ENCODE measurements at regions not wholly inside any gene's neighbourhood (a gene's known extent, or its start where the extent isn't known, plus 50 kb on each side); places are given as distances from the start of the nearest gene placed in this dataset.
A peak's percentile ranks its signal among the peaks of the same experiment; 100 is the strongest.

DNA sequence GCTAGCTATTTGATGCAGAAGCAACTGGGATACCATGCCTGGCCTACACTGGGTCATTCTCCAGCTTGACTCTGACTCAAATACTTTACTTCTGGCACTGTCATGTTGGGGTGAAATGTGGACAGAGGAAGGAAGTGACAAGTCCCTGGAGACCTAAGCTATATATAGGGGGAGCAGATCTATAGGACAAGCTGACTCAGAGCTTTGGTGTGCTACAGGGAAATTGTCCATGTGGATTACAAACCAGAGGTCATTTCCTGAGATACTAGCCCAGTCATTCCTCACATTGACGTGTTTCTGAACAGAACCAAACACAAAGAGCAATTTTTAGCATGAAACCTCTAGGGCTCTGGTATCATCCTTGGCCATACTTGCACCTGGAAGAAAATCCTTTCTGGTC, 531.6 kb upstream of the CLINT1 start:
- DNase-seq, result no peak

DNA sequence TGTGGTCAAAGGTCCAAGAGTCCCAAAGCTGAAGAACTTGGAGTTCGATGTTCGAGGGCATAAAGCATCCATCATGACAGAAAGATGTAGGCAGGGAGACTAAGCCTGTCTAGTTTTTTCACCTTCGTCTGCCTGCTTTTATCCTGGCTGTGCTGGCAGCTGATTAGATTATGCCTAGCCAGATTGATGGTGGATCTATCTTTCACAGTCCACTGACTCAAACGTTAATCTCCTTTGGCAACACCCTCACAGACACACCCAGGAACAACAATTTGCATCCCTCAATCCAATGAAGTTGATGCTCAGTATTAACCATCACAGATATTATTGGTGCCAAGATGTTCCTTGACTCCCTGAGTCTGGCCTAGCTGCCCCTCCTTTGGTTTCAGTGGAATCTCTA, 530.8 kb upstream of the CLINT1 start:
- no peak for DNase-seq

DNA sequence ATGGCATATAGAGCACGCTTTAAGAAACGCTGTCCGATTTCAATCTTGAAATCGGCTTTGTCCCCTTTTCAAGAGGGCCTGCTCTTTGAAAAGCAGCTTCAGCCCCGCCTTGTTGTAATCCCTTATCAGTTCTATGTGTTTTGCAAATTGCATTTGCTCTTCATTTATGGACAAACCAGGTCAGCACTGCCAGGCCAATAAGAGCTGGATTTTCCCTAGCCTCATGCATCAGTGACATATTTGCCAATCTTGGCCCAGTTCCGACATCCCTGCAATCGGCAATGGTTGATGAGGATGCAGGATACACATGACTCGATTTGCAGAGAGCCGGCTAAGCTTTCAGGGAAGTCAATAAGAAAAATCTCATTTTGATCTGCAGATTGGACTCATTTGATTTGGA, 529.1 kb upstream of the CLINT1 start:
- no peak for DNase-seq

DNA sequence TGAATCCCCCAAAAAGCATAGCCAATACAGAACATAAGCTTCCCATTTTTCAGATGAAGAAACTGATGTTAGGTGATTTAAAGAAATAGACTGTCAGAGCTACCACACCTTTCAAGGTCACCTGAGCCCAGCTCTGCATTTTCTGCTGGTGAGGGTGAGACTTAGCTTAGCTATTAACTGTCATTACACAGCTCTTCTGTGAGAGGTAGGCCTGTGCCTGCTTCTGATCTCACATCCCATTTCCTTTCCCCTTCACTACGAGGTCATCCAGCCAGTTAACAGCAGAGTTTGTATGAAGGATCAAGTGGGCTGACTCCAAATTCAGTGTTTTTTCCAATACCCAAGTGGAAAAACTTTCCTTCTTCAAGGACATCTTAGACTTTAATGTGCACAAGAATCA, 528.6 kb upstream of the CLINT1 start:
- no peak for DNase-seq

DNA sequence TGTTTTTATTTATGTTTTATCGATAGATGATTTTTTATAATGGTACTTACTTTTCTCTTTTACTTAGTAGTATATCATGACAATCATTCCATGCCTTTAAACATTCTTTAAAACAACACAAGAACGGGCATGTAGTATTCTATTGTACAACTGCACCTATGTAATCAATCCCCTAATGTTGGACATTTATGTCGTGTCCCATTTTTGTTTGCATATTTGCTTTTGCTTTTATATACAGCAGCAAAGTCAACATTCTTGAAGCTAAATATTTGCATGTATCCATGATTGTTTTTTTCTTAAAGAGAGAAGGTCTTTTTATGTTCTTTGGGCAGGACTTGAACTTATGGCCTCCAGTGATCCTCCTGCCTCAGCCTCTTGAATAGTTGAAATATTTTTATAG, 527.0 kb upstream of the CLINT1 start:
- no peak for DNase-seq

DNA sequence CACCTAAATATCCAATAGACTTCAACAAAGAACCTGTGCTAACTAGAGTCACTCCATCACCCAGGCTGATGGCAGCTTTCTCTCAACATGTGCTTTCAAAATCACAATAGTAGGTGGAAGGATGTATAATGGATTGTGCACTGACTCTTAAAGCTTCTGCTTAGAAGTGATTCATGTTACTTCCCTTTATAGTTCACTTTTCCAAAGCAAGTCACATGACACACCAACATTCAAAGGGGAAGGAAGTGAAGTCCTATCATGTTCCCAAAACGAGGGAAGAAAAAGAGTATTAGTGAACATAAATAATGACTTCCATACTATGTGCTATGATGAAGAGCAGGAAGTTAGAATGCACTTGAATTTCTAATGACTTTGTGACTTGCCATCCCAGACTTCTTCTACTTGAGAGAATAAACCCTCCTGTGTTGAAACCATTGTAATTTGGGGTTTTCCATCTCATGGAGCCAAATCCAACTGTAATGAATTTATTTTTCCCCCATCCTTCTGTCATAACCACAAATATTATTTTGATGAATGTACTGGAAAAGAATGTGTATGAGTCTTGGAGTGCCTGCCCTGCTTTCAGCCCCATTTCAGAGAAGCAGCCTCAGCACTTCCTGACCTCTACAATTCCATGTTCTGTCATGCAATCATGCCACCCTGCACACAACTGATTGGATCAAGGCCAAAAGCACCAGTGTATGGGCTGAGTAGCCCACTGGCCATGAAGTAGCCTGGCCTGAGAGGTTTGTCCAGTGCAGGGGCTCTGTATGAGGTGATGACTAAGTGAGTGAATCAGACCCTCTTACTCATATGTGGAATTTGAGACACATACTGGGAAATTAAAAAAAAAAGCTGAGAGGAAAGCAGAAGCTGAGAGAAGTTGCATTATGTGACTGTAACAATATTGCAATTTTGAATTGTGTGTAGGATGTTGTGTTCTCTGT, 525.9 kb upstream of the CLINT1 start:
- no peak for DNase-seq

DNA sequence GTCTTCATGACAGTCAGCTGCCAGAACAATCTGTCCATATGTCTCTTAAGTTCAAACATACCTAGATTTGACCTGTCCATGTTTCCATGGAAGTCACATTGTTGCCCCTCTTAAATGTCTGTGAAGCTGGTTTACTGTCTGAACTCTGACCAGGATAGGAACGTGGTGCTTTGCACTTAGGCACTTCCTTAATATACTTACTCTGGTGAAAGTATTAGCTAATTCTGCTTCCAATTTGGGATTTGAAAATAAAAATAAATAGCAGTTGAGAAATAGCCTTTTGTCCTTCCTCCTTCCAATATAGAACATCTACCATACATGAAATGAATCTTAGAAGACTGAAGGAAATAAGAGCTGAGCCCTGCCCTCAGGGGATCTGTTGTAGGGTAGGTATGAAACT, 524.5 kb upstream of the CLINT1 start:
- no peak for DNase-seq

DNA sequence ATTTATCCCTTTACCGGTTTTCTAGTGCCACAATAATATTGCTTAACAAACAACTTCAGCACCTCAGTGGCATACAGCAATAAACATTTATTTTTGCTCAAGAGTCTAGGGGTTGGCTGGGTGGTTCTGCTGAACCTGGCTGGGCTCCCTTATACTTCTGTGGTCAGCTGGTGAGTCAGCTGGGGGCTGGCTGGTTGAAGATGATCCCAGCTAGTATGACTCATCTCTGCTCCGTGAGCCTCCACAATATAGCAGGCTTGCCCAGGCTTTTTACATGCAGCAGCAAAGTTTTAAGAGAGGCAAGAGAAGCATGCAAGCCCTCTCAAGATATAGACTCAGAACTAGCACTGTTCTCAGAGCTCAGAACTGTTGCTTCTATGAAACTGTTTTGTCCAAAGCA, 523.5 kb upstream of the CLINT1 start:
- DNase-seq, result no peak

DNA sequence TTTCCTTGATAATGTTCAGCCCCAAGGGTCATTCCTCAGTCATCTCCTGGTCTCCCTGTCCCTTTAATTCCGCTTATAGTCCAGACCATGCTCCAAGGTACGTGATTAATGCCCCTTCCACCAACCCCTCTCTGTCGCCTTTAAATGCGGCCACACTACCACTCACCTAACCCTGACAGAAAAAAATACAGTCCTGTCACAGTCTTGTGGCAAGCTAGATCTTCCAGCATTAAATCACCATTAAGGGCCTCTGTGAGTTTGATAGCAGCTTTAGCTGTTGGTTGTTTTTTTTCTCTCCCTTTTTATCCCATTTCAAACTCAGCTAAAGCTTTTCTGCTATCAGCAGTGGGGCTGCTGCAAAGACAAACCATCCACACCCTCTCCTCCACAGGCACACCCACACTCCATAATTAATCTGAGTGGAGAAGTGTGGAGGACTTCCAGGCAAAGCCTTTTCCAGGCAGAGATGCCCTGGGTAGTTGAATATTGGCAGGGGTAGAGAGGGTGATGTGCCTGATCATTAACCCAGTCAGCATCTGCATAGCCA, 522.7 kb upstream of the CLINT1 start:
- DNase-seq, result no peak

DNA sequence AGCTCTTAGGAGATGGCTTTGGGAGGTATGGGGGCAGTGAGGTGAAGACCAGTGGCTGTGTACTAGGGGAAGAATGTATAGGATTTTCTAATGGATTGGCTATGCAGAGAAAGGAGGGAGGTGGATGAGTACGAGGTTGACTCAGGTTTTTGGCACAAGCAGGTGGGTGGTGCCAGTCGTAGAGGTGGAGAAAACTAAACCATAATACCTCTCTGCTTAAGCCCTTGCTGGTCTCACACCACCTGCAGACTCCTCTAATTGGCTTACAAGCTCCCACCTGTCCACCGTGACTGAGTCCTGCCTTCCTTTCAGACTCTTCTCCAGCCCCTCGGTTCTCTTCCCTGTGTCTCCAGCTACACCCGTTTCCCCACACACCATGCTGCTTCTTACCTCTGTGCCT, 521.7 kb upstream of the CLINT1 start:
- no peak for DNase-seq

DNA sequence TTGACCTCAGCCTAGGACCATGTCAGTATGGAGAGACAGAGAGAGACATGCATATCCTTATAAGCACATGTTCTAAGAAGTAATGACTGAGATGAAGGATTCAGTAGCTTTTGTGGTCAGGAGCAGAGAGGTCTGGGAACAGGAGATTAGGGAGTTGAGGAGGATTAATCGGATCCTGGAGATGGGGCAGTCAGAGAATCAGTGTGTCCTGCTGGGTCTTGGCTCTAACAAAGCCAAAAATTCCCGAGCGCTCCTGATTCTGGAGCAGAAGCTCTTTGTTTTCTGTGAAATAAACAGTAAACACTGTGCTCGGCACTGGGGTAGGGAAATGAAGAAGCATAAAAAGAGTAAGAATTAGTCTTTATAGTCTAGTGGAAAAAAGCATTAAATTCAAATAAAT, 520.0 kb upstream of the CLINT1 start:
- no peak for DNase-seq

DNA sequence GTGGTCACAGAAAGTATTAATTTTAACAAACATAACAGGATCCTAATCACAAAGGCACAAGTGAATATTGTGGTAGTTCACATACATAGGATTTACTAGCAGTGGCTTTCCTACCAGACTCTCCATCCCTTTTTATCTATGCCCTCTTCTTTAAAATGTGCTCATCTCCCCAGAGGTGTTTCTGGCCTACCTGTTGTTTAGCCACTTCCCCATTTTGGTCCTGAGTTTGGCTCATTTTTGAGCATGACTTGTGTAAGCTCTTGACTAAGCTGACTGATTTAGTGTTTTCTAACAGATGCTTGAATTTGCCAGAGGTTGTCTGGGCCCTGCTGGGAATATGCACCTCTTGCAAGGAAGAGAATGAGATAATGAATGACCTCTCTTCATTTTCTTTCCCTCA, 517.7 kb upstream of the CLINT1 start:
- no peak for DNase-seq

DNA sequence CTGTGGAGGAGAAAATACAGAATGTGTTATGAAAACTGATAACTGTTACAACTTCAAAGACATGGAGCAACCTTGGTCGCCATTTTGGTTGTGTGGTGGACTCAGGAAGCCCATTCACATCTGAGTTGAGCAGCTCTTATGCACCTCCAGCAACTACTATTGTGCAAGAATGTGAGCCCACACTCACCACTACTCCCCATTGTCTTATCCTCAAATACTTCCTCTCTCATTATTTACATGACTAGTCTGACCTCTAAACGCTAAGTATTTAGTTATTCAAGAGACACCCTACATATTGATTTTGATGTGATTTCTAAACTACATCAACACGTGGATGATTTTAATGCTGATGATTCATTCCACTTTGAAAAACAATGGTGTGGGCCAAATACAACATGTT, 516.6 kb upstream of the CLINT1 start:
- DNase-seq, result no peak

DNA sequence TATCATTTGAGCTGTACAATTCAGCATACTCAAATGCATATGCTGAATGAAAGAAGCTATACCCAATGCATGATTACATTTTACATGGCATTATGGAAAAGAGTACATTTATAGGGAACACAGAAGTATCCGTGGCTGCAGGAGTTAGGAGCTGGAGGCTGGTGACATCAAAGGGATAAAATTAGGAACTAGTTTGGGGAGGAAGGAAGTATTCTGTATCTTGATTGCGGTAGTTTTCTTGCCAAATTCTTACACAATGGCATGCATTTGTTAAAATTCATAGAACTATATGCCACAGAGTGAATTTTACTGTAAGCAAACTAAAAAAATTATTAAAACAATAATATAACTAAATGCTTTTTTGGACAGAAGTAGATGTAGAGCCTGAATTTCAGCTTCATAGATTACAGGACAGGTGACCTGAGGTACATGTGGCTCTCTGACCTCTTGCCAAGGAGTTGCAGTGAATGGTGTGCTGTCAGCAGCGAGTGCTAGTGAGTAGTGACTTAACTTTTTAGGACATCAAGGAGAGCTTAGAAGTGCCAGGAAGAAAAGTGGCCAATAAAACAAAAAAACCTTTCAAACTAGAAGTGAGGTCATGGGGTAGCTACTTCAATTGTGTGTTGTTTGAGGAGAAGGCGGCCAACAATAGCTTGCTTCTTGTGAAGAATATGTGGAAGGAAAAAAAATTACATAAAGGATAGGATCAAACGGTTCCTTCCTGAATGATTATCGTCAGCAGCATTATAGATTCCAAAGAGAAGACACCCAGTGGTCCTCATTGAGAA, 514.9 kb upstream of the CLINT1 start:
- no peak for DNase-seq

DNA sequence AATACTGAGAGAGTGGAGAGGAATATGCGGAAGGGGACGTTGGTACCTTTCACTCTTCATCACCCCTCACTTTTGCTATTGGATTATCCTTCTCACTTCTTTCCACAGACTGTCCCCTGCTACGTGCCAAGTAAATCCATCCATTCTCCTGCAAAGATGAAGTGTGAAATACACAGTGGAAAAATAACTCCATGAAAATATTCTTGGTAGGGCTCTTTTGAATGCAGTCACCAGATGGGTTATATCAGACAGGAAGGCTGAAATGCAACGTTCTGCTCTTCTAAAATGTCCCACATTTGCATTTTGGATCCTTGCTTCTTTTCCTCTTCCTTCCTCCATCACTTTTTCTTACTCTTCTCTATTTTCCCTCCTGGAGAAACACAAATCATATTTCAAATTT, 510.3 kb upstream of the CLINT1 start:
- no peak for DNase-seq

DNA sequence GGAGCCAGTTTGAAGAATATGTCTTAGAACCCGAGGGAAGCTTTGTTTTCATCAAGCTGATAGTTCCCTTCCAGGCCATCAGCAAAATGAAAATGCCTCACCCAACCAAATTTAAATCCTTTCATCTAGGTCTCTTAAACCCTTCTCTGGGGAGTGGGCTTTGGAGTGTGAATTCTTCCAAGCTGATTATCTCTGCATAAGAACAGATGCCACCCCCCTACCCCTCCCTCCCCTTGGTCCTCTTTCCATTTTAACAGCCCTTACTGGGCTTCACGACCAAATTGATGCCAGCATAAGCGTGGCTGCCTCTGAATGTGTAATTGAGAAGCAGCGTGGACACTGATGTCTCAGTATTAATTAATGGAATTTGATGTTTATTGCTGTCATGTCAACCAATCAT, 509.7 kb upstream of the CLINT1 start:
- DNase-seq, result no peak

DNA sequence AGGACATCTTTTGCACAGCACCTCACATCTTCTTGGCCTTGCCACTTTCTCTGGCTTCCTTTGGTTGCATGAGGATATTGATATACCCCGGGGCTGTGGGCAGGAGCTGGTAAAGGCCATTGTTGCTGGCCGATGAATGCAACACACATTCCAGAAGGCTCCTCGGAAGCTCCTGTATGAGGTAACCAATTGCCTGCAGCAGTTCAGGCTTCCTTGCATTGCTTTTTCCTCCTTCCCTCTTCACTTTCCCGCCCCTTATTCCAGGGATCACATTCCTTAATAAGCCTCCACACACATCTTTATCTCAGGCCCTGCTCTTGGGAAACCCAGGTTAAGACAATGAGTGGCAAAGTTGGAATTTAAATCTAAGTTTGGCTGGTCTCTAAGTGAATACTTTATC, 505.4 kb upstream of the CLINT1 start:
- DNase-seq, result no peak

DNA sequence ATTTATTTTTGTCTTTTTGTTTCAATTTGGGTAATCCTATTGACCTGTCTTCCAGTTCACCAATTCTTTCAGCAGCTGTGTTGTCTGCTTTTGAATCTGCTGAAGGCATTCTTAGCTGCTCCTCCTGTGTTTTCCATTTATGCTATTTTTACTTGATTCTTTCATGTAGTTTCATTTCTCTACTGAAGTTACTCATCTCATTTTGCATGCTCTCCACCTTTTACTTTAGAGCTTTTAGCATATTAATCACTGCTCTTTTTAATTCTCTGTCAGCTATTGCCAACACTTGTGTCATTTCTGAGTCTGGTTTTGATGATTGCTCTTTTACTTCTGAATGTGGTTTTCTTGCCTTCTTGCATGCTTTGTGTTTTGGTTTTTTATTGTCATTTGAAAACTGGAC, 496.0 kb upstream of the CLINT1 start:
- DNase-seq, result no peak

DNA sequence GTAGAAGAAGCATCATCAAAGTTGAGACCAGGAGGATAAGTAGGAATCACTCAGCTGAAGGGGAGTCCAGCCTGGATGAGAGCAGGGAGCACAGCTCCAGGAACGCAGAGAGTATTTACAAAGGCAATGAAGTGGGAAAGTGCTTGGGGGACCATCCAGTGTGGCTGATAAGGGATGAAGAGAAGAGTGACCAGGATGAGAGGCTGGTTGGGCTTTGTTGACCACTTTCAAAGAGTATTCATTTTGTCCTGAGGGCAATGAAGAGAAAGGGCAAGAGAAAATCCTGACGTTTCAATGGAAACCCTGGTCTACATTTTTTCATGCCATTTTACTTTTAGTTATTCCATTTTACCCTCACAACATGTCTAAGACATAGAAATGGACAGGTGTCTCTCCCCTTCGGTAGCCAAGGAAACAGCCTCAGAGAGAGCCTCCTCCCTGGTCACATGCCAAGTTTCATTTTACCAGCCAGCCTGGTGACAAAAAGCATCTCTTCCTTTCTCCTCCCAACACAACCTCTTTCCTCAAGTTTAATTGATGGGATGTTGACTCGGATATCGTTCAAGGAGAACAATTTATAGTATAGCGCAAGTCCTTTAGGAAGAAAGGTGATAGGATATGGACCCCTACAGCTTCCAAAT, 492.7 kb upstream of the CLINT1 start:
- DNase-seq, result peak; percentile 3

DNA sequence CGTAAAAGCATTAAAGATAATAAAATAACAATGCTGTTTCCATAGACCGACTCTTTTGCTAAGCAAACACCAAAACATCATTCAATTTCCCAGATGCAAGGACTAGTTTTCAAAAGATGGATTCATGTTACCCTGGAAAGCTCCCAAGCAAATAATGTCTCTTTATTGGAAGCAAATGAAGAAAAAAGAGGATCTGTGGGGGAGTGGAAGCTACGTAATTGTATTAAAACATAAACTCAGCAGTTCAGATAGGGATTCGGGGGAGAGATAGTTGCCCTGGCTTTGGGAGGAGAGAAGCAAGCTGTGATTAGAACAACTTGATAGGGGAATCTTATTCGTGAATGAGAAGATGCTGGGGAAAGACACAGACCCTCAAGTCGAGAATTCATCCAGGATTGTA, 491.0 kb upstream of the CLINT1 start:
- no peak for DNase-seq

DNA sequence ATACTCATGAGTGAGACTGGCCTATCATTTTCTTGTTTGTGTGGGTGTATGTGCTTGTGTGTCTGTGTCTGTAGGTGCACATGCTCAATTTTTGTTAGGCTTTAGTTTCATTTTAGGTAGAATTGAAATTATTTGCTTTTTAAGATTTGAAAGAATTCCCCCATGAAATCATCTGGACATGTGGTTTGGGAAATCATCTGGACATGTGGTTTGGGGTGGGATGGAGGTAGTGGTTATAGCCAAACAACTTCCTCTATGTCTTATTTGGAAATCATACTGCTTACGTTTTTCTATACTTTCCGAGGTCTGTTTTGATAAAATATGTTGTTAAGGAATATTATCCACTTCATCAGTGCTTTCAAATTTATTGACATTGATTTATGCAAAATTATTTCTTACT, 485.4 kb upstream of the CLINT1 start:
- DNase-seq, result no peak

DNA sequence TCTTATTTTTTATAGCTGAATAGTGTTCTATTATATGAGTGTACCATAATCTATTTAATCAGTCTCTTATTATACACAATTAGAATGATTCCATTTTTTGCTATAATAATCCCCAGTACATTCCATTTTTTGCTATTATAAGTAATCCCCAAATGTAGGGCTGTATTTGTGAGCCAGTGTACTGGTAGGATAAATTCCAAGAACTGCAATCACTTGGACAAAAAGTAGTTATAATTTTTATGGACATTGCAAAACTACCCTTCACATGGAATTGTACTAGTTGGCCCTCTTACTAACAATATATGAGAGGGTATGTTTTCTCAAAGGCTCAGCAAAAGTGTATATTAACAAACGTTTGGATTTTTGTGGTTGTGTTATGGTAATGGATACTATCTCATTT, 481.7 kb upstream of the CLINT1 start:
- DNase-seq, result no peak

DNA sequence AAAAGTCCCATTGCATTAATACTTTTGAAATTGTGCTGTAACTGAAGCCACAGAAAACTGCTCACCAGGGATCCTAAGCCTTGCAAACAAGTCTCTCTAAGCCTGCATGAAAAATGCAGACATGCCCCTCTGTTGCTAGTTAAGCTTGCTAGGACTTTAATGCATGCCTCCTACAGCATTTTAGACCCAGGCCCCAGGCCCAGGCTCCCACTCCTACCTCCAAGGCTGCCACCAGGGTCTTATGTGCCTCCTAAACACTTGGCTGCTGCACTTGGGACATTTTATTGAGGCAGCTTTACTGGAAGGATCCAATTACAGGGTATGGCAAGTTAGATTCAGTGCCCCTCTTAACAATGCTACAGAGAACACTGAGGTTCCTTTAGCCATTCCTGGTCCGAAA, 467.3 kb upstream of the CLINT1 start:
- DNase-seq, result no peak

DNA sequence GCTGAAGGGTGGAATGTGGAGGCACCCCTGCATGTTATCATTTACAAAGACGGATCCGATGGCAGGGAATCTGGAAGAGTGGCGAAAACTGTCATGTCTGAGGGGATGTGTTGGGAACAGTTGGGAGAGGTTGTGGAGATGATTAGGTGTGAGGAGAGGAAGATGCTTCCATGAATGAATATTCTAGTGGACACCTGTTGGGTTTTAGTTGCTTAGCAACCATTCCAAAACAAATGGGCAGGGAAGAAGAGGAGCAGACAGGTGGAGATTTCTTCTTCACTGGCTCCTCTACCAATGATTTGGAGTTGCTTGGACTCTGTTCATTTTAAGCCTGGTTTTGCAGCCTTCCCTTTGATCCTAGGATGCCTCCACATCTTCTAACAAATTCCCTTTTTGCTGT, 465.3 kb upstream of the CLINT1 start:
- no peak for DNase-seq

Measured in NCI-H2227 treated with DMSO at 0.1 percent for 48 hours (cell line).